HG02588 (cell line): ENCODE measurements at regions not wholly inside any gene's neighbourhood (a gene's known extent, or its start where the extent isn't known, plus 50 kb on each side); places are given as distances from the start of the nearest gene placed in this dataset.

Experiments
- ATAC-seq: cut with Tn5 transposase; IDR thresholded peaks from one replicate; pipeline ENCODE4 v1.9.1; 2021; ENCODE audit warnings: mild to moderate bottlenecking, moderate library complexity; ENCODE audit not compliant: unreplicated experiment

GRCh38 chr4:123867910-123868587, 471.5 kb downstream of the SPRY1 start:
- no peak for ATAC-seq

DNA sequence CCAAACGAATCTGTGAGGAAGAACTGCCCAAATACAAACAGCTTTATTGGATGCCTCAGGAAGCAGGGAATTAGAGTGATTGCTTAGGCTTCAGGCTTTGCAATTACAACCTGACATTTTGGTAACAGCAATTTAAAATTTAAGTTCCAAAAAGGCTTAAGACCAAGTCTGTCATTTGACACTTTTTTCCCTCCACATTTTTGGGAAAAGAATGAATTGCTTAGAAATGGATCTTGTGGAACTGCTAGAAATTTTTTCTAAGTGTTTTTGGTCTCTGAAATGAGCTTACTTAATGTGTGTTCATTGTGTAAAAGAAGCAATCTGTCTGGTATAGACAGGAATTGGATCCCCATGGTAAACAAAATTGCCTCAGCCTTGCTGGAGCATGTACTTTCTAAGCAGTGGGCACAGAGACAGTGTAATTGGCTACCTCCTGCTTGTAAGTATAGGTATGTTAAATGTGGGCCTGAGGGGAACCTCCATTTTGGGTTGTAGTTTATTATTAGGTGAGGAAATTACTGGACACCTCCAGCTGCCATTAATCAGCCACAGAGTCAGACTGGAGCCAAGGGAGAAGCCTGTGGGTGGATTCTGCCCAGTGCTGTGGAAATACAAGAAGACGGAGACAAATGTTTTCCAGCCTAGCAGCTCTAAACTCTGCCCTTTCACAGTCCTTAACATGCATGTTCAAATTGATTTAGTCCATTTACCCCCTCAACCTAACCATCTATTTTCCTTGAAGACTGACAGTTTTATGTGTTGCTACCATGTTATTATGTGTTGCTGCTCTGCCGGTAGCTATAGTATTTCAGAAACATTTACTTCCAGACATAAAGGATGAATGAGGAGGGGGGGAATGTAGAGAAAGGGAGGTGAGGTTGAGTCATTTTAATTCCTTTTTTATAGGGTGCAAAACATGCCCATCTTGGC, 473.0 kb downstream of the SPRY1 start:
- no peak for ATAC-seq

DNA sequence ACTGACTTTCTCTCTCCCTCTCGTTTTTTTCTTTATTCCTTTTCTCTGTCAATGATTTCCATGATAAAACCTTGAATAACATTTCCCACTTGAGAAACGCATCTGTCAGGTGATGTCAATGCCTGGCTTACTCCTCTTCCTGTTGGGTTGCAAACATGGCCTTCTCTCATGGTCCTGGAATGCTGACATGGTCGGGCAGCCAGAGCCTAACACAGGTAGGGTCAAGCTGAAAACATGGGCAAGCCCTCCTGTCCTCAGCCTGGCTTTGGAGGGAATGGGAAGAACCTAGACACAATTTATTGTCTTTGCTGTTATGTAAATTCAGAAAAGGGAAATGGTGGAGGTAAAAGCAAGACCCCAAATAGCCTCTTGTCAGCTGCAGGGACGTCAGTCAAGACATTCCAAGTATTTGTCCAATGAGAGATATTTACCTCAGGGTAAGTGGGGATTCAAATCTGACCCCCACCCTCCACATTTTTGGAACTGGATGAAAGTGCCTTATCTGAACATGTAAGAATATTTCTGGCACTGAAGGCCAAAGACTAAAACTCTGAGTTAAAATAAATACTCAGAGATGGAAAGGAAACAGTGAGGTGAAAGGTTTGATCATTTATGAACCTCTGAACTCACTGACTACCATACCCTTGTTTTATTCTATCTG, 473.8 kb downstream of the SPRY1 start:
- no peak for ATAC-seq

- ATAC-seq = no peak
These were observed 474.7 kb downstream of the SPRY1 start for GRCh38 chr4:123871341-123871740.

- ATAC-seq = no peak
These were observed 477.5 kb downstream of the SPRY1 start for GRCh38 chr4:123874063-123874462.

DNA sequence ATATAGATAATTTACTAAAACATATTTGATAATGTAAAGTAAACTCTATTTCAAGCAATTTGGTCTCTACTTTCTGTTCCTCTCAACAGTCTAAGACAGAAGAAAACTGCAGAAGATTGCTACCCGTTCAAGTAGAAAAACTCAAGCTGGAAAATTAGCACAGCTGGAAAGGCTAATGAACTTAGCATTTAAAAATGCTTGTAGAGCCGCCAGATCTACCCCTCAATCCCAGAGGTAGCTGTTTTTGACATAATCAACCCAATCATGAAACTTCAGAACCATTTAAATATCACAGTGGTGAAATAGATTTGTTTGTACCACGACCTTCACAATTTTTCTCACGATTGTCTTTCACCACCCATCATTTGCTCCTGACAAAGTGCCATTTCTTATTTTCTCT, 479.5 kb downstream of the SPRY1 start:
- no peak for ATAC-seq

DNA sequence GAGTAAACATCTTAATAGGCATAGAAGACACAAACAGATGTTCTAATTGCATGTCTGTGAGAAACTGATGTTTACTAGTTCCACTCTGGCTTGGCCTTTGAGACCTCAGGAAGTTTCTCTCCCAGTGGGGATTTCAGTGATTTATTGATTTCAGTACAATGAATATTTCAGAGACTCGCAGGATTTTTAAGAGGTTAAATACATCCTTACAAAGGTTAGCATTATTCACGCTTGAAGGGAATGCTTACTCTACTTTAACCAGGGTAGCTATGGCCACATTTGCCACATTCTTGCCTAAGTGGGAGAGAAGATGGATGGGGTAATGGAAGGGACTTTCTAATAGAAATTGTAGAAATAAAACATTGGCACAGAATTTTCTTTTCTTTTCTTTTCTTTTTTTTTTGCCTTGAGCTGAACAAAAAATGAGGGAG, 480.1 kb downstream of the SPRY1 start:
- no peak for ATAC-seq

DNA sequence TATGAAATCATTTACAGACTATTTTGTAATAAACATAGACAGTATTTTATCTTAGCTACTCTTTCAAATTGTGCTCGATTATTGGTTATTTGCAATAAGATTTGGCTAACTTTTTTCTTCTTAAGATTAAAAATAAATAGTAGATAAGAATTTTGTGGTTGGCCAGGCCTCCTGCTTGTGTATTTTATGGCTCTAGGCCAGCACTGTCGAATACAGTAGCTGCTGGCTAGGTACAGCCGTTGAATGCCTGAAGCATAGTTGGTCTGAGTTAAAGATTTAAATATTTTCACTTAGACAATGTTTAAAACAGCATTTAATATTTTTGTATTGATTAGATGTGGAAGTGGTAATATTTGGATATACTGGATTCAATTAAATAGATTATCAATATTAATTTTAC, 481.0 kb downstream of the SPRY1 start:
- ATAC-seq = no peak

DNA sequence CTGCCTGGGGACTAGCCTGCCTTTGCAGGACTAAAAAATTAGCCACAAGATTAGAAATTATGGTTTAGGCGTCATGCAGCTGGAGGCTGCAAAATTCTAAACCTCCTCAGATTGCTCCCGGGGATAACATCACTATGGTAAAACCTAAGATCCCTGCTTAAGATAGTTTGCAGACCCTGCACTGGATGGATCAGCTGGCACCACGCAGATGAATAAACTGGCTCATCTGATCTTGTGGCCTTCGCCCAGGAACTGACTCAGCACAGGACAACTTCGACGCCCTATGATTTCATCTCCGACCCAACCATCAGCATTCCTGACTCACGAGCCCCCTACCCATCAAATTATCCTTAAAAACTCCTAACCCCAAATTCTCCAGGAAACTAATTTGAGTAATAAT, 482.4 kb downstream of the SPRY1 start:
- ATAC-seq = no peak

GRCh38 chr4:123880631-123881030, 484.0 kb downstream of the SPRY1 start:
- ATAC-seq = no peak

GRCh38 chr4:123884922-123885321, 488.3 kb downstream of the SPRY1 start:
- no peak for ATAC-seq

- no peak for ATAC-seq
These were observed 492.9 kb downstream of the SPRY1 start for GRCh38 chr4:123889507-123889906.

DNA sequence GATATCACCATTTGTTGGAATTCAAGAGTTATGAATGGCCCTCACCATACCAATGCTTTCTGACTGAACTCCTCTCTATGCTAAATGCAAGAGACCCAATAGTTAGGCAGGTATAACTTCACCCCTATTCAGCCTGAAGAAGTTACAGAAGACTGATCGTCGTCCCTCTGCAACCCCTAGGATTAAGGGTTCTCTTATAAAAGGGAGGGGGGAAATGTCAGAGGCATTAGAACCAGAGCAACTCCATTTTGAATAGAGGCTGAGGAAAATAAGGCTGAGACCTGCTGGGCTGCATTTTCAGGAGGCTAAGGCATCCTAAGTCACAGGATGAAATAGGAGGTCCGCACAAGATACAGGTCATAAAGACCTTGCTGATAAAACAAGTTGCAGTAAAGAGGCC, 494.3 kb downstream of the SPRY1 start:
- ATAC-seq = no peak

DNA sequence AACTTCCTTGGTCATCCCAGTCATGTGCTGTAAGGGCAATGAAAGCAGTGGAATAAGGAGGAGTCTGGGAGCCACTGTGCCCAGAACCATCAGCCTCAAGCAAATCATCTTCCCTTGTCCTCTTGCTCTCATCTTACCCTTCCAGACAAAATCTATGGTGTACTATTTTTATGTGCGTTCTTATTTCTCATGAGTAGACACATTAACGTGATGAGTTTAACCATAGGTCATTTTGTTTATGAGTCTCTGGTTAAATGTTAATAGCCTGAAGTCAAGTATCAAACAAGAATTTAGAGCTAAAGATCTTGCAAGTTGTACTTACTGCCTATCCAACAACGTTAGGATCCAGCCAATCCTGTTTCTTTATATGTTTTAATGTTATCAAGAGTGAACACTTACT, 495.3 kb downstream of the SPRY1 start:
- no peak for ATAC-seq

DNA sequence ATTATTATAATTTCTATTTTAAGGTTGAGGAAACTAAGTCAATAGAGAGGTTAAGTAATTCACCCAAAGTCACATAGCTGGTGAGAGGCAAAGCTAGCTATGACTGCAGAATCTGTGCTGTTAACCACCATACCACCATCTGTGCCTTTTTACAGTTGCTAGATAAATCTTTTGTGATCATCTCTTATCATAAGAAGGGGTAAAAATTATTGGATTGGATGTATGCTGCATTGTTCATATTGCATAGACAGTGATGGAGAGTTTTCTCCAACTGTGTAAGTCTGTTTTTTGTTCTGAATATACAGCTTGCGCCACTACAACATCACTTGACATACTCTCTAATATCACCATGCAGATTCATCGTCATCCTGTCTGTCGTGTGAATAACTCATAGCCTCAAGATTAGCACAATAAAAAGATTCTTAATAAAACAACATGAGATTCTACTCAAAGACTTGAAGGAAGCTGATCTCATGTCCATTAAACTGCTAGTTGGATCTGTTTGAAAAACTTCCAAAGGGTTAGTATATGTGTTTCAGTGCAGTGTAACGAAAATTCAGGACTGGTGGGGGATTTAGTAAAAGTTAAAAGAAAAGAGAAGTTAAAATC, 495.9 kb downstream of the SPRY1 start:
- no peak for ATAC-seq

- no peak for ATAC-seq
These were observed 496.7 kb downstream of the SPRY1 start for GRCh38 chr4:123893011-123893981.

DNA sequence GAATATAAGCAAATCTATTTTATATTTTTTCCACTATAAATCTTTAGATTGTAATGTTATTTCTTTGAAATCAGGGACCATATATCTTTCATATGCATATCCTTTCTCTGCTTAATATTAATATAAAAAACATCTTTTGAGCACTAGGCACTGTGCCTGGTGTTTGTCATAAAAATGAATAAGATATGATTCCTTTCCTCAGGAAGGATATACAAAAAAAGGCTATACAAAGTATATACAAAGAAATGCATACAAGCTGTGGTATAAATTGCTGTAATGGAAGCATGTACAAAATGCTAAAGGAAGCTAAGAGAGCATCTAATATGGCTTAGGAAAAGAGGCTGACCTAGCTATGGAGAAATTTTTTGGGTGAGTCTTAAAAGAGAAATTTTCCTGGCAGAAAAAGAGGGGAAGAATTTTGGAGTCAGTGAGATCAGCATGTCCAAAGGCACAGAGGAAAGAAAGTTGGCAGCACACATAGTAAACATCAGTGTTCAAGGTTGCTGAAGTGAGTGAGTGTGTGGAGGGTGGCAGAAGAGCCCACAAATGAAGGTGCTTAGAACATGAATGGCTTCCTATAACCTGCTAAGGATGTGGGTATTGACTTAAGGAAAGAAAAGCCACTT, 500.0 kb downstream of the SPRY1 start:
- ATAC-seq = no peak

- ATAC-seq = no peak
These were observed 502.5 kb downstream of the SPRY1 start for GRCh38 chr4:123898946-123899666.

DNA sequence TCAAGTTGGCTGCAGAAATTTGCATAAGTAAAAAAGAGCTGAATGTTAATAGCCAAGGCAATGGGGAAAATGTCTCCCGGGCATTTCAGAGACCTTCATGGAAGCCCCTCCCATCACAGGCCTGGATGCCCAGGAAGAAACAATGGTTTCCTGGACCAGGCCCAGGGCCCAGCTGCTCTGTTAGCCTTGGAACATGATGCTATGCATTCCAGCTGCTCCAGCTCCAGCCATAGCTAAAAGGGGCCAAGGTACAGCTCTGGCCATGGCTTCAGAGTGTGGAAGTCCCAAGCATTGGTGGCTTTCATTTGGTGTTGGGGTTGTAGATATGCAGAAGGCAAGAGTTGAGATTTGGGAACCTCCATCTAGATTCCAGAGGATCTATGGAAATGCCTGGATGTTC, 508.3 kb downstream of the SPRY1 start:
- ATAC-seq = no peak
